Neutrophil (primary cell): ENCODE measurements at regions not wholly inside any gene's neighbourhood (a gene's known extent, or its start where the extent isn't known, plus 50 kb on each side); places are given as distances from the start of the nearest gene placed in this dataset.

Experiments
- H3K27ac ChIP-seq: fragments of 200-600 bp; sonication (generic); 2 replicates; pipeline ENCODE4 v1.5.1; 2016; ENCODE audit warnings: mild to moderate bottlenecking, moderate library complexity
- H3K27me3 ChIP-seq: fragments of 200-600 bp; sonication (generic); 2 replicates; pipeline ENCODE4 v1.6.0; 2016; ENCODE audit warnings: mild to moderate bottlenecking
- H3K36me3 ChIP-seq: fragments of 200-600 bp; sonication (generic); 2 replicates; pipeline ENCODE4 v1.5.1; 2017
- H3K4me1 ChIP-seq, 2 experiments: fragments of 200-600 bp in 1 of 2; sonication (generic) in 1 of 2; 1 replicate in 1 of 2; 2 replicates in 1 of 2; pipeline versions ENCODE4 v1.5.1 to v1.6.1; 2013 to 2016; ENCODE audit warnings: low read depth in 1 of 2, low read length in 1 of 2, mild to moderate bottlenecking in 1 of 2, moderate library complexity in 1 of 2; ENCODE audit not compliant: control insufficient read depth in 1 of 2, insufficient read depth in 1 of 2
- H3K4me3 ChIP-seq, 2 experiments: fragments of 200-600 bp in 1 of 2; sonication (generic) in 1 of 2; 1 replicate in 1 of 2; 2 replicates in 1 of 2; pipeline ENCODE4 v1.5.1; 2013 to 2016; ENCODE audit warnings: low read depth in 1 of 2, low read length in 1 of 2, mild to moderate bottlenecking in 1 of 2, moderate library complexity in 1 of 2
- H3K9me3 ChIP-seq: fragments of 200-600 bp; sonication (generic); 2 replicates; pipeline ENCODE4 v1.5.1; 2016
- TF ChIP-seq, protein P1 (sequence below): fragments of 200-600 bp; sonication (generic); IDR thresholded peaks from 2 replicates; pipeline ENCODE4 v1.5.1; 2016; ENCODE audit warnings: antibody characterized with exemption

DNA sequence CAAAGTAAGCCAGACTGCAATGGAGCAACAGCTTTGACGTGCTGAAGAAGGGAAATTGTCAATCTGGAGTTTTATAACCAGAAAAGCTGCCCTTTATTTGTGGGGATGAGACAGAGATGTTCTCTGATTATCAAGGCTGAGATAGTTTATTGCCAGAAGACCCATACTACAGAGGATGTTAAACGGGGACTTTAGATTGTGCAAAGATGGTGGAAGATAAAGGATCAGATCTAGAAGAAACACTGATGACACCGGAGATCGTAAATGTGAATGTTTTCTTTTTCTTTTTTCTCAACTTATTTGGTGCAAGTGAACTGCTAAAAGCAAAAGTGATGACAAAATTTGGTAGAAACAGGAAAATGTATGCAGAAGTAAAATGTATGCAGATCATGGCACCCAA is 178.3 kb upstream of the PLEKHG7 start:
- Histone ChIP-seq H3K27ac (no peak overlapping the region), H3K4me1 (no peaks in the 10 kb centered on the region), H3K9me3 (no peaks in the 10 kb centered on the region), H3K36me3 (no peaks in the 10 kb centered on the region), H3K27me3 (no peaks in the 10 kb centered on the region), H3K4me3 (no peak overlapping the region)
- TF ChIP-seq, protein P1, sequence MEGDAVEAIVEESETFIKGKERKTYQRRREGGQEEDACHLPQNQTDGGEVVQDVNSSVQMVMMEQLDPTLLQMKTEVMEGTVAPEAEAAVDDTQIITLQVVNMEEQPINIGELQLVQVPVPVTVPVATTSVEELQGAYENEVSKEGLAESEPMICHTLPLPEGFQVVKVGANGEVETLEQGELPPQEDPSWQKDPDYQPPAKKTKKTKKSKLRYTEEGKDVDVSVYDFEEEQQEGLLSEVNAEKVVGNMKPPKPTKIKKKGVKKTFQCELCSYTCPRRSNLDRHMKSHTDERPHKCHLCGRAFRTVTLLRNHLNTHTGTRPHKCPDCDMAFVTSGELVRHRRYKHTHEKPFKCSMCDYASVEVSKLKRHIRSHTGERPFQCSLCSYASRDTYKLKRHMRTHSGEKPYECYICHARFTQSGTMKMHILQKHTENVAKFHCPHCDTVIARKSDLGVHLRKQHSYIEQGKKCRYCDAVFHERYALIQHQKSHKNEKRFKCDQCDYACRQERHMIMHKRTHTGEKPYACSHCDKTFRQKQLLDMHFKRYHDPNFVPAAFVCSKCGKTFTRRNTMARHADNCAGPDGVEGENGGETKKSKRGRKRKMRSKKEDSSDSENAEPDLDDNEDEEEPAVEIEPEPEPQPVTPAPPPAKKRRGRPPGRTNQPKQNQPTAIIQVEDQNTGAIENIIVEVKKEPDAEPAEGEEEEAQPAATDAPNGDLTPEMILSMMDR = no peak

DNA sequence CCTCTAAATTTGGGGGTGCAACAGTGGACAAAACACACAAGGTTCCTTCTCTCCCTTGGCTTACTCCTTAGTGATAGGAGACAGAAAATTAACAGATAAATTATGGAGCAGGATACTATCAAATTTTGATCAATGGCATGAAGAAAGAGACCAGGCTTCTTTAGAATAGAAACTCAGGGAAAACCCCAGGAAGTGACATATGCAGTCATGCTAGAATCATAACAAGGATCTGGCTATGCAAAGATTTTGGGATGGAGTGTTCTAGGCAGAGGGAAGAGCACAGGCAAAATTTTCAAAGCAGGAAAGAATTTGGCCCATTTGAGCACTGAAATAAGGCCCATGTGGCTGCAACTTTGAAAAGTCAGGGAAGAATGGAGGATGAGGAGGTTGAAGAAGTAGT is 182.3 kb upstream of the PLEKHG7 start:
- TF ChIP-seq, protein P1 = no peak
- Histone ChIP-seq H3K27me3 (no peaks in the 10 kb centered on the region), H3K9me3 (no peaks in the 10 kb centered on the region)

DNA sequence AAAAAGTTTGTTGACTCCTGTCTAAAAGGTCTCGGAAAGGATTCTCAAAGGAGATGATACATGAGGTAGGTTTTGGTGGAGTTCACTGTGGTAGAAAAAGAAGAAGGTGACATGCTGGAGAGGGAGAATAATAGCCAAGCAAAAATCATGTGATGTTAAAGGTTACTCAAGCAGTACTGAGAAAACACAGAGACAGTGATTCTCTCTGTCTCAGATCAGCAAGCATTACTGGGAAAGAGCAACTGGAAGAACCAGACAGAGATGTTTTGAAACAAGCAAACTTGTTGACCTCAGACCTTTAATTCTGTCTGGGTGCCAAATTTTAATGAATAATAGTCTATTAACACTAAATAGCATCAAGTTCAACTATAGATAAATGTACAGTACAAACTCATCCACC is 183.5 kb upstream of the PLEKHG7 start:
- TF ChIP-seq, protein P1 = no peak
- Histone ChIP-seq H3K27ac (no peak overlapping the region), H3K4me3 (no peak overlapping the region), H3K9me3 (no peaks in the 10 kb centered on the region), H3K4me1 (no peaks in the 10 kb centered on the region), H3K27me3 (no peaks in the 10 kb centered on the region), H3K36me3 (no peaks in the 10 kb centered on the region)

More for the DNA sequence above, 182.3 kb upstream of the PLEKHG7 start:
- Histone ChIP-seq H3K36me3 (no peaks in the 10 kb centered on the region), H3K27ac (no peak overlapping the region), H3K4me1 (no peaks in the 10 kb centered on the region), H3K4me3 (no peak overlapping the region)

DNA sequence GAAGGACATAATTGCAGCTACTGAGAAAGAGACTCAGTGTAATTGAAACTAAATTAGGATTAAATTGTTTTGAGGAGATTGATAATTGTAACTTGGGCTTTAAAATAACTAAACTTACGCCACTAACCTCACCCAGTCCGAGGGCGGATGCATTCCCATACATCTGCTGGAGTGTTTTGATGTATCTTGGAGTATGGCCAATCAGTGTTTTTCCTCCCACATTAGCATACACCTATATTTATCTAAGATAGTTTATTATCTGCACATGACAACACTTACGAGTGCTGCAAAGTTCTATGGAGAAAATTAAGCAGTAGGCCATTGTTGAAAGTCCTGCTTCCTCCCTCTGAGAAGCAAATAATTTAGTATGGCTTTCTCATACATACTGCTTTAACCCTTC is 184.7 kb upstream of the PLEKHG7 start:
- TF ChIP-seq, protein P1 = no peak
- Histone ChIP-seq H3K27me3 (no peaks in the 10 kb centered on the region), H3K36me3 (no peaks in the 10 kb centered on the region), H3K9me3 (no peaks in the 10 kb centered on the region), H3K27ac (no peak overlapping the region), H3K4me3 (no peak overlapping the region), H3K4me1 (peaks cover 0 to 4% of the 10 kb centered on the region in 2 experiments)

DNA sequence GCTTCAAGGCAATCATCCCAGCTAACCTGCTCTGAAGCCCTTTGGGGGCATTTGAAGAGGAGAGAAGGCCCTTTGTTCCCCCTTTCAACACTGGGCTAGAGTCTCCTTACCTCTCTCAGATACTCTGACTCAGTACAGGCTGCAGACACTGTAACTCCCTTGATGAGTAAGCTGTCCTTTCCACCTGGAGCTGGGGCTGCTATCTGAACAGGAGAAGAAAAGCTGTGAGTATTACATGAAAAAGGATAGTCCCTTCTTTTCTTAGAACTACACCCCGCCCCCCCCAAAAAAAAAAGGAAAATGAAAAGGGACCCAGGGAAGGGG is 186.6 kb upstream of the PLEKHG7 start:
- Histone ChIP-seq H3K4me1 (peaks cover 0 to 4% of the 10 kb centered on the region in 2 experiments), H3K9me3 (no peaks in the 10 kb centered on the region), H3K4me3 (no peak overlapping the region), H3K27ac (no peak overlapping the region), H3K36me3 (no peaks in the 10 kb centered on the region), H3K27me3 (no peaks in the 10 kb centered on the region)
- TF ChIP-seq, protein P1 = no peak

DNA sequence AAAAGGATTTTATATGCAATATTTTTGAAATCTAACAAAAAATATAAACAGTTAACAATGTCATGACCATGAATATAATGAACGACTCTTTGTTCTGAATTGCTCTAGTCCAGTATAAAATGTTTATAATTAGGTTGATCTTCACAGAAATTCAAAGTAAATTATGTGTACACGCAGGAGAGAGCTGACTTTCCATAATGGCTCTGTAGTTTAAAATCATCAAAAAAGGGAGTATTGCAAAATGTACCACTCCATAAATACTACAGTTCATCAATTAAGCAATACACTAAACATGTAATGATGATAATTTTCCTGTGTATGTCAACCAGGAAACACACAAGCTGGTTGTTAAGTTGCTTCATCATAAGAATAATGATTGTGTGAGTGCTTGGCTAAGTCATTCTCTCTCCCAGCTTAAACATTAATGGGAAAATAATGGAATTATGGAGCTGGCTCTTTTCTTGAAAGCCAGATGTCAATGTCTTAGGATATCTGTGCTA is 189.5 kb upstream of the PLEKHG7 start:
- no peaks in the 10 kb centered on the region for H3K9me3 ChIP-seq
- no peak overlapping the region for H3K27ac ChIP-seq
- H3K4me3 ChIP-seq = no peak overlapping the region
- no peaks in the 10 kb centered on the region for H3K36me3 ChIP-seq
- TF ChIP-seq, protein P1 = no peak
- H3K4me1 ChIP-seq = peaks cover 0 to 4% of the 10 kb centered on the region in 2 experiments
- H3K27me3 ChIP-seq = no peaks in the 10 kb centered on the region
